ENCODE measurements at regions not wholly inside any gene's neighbourhood (a gene's known extent, or its start where the extent isn't known, plus 50 kb on each side); places are given as distances from the start of the nearest gene placed in this dataset.

GRCh38 chr6:122555561-122555960, 54.6 kb upstream of the PKIB start:
- H3K27ac ChIP-seq: no peak overlapping the region
- intact Hi-C loops (cut with DNase I): no loop called here
- H3K27me3 ChIP-seq: no peaks in the 10 kb centered on the region
- H3K36me3 ChIP-seq (replicated peaks in 1 of 2): no peaks in the 10 kb centered on the region
- H3K4me3 ChIP-seq: no peak overlapping the region
- DNase-seq: no peak
- H3K4me1 ChIP-seq (replicated peaks in 1 of 2): no peaks in the 10 kb centered on the region
- TF ChIP-seq POLR2A (IDR thresholded peaks at IDR 0.05): no peak
- TF ChIP-seq, protein P1, sequence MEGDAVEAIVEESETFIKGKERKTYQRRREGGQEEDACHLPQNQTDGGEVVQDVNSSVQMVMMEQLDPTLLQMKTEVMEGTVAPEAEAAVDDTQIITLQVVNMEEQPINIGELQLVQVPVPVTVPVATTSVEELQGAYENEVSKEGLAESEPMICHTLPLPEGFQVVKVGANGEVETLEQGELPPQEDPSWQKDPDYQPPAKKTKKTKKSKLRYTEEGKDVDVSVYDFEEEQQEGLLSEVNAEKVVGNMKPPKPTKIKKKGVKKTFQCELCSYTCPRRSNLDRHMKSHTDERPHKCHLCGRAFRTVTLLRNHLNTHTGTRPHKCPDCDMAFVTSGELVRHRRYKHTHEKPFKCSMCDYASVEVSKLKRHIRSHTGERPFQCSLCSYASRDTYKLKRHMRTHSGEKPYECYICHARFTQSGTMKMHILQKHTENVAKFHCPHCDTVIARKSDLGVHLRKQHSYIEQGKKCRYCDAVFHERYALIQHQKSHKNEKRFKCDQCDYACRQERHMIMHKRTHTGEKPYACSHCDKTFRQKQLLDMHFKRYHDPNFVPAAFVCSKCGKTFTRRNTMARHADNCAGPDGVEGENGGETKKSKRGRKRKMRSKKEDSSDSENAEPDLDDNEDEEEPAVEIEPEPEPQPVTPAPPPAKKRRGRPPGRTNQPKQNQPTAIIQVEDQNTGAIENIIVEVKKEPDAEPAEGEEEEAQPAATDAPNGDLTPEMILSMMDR (IDR thresholded peaks at IDR 0.05): no peak
- no peaks in the 10 kb centered on the region for H3K9me3 ChIP-seq (replicated peaks in 1 of 3)

DNA sequence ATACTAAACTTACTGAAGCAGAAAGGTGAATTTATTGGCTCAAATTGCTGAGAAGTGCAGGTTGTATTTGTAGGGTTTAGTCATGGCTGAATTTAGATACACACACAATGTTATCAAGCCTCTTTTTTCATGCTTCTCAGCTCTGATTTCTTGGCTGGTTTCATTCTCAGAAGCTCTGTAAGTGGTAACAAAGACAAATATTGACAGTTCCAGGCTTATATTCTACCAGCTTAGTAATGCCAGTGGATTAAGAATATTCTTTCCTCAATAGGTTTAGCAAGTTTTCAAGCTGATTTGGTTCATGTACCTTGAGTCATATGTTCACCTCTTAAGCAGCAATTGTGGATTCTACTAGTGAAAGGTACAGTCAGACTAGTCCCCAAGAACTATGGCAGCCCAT, 52.1 kb upstream of the PKIB start:
- Histone ChIP-seq H3K4me1 (replicated peaks in 1 of 2) (no peaks in the 10 kb centered on the region), H3K4me3 (no peak overlapping the region), H3K27me3 (no peaks in the 10 kb centered on the region), H3K36me3 (replicated peaks in 1 of 2) (no peaks in the 10 kb centered on the region), H3K9me3 (replicated peaks in 1 of 3) (no peaks in the 10 kb centered on the region), H3K27ac (no peak overlapping the region)
- intact Hi-C loops (cut with DNase I): no loop called here
- TF ChIP-seq, protein P1 (IDR thresholded peaks at IDR 0.05): no peak
- no peak for DNase-seq
